WTC11 (cell line): ENCODE measurements at regions not wholly inside any gene's neighbourhood (a gene's known extent, or its start where the extent isn't known, plus 50 kb on each side); places are given as distances from the start of the nearest gene placed in this dataset.

Experiments
- ATAC-seq: fragments of 200-7000 bp; cut with Tn5 transposase; 2 replicates; pipeline ENCODE4 v1.10.0; 2021; ENCODE audit warnings: mild to moderate bottlenecking, moderate library complexity
- CTCF ChIA-PET: fragments of 300-600 bp; sonication (Branson Sonifier 250); formaldehyde crosslinking; loops from one replicate; lab custom pipeline; 2021; ENCODE audit warnings: antibody characterized with exemption; lab: Charles Lee
- POLR2A ChIA-PET: fragments of 350-600 bp; sonication (Branson Sonifier 250); formaldehyde crosslinking; loops from one replicate; lab custom pipeline; 2021; ENCODE audit warnings: antibody characterized with exemption; lab: Charles Lee
- DNase-seq: peaks from one replicate; pipeline ENCODE4 v3.0.0; 2021; ENCODE audit warnings: low spot score
- H3K27ac Mint-ChIP-seq: 2 replicates; pipeline ENCODE4 v1.8.0; 2021; ENCODE audit warnings: mixed read lengths
- H3K27me3 Mint-ChIP-seq: 2 replicates; pipeline ENCODE4 v1.8.0; 2021; ENCODE audit warnings: low read depth, mild to moderate bottlenecking, moderate library complexity, mixed read lengths
- H3K36me3 Mint-ChIP-seq: 2 replicates; pipeline ENCODE4 v1.8.0; 2021; ENCODE audit warnings: mixed read lengths
- H3K4me1 Mint-ChIP-seq: 2 replicates; pipeline ENCODE4 v1.8.0; 2022; ENCODE audit warnings: mixed read lengths
- H3K4me3 Mint-ChIP-seq: 2 replicates; pipeline ENCODE4 v1.8.0; 2021; ENCODE audit warnings: mild to moderate bottlenecking, moderate library complexity, mixed read lengths
- H3K9me3 Mint-ChIP-seq: 2 replicates; pipeline ENCODE4 v1.8.0; 2021; ENCODE audit warnings: mixed read lengths
- FOXK1 ChIP-seq: sonication (generic); formaldehyde crosslinking; IDR thresholded peaks from 2 replicates; pipeline ENCODE4 v1.8.0; 2022; ENCODE audit warnings: mild to moderate bottlenecking, moderate library complexity, missing genetic modification reagents
- HMGA2 ChIP-seq: fragments of 250-450 bp; sonication (Bioruptor Pico); IDR thresholded peaks from 2 replicates; pipeline ENCODE4 v1.4.0; 2021; ENCODE audit warnings: mild to moderate bottlenecking, moderate library complexity
- JUN ChIP-seq: sonication (generic); formaldehyde crosslinking; IDR thresholded peaks from 2 replicates; pipeline ENCODE4 v1.8.0; 2023; ENCODE audit warnings: mild to moderate bottlenecking, missing genetic modification reagents
- KAT7 ChIP-seq: sonication (generic); formaldehyde crosslinking; IDR thresholded peaks from 2 replicates; pipeline ENCODE4 v1.8.1; 2023; ENCODE audit warnings: missing genetic modification reagents, mild to moderate bottlenecking, borderline replicate concordance
- MXD4 ChIP-seq: fragments of 250-450 bp; sonication (Bioruptor Pico); IDR thresholded peaks from 2 replicates; pipeline ENCODE4 v1.8.0; 2021; ENCODE audit warnings: mild to moderate bottlenecking, moderate library complexity, borderline replicate concordance
- NFYB ChIP-seq: sonication (generic); formaldehyde crosslinking; conservative IDR thresholded peaks from 2 replicates; pipeline ENCODE4 v1.8.0; 2022; ENCODE audit warnings: low read depth, missing genetic modification reagents
- RORB ChIP-seq: fragments of 250-450 bp; sonication (Bioruptor Pico); IDR thresholded peaks from 2 replicates; pipeline ENCODE4 v1.9.0; 2021; ENCODE audit warnings: mild to moderate bottlenecking
- SMAD4 ChIP-seq: sonication (generic); formaldehyde crosslinking; IDR thresholded peaks from 2 replicates; pipeline ENCODE4 v1.8.0; 2022; ENCODE audit warnings: mild to moderate bottlenecking, missing genetic modification reagents
- TEAD1 ChIP-seq: sonication (generic); formaldehyde crosslinking; IDR thresholded peaks from 2 replicates; pipeline ENCODE4 v1.8.0; 2022; ENCODE audit warnings: mild to moderate bottlenecking, missing genetic modification reagents
- ZNF138 ChIP-seq: sonication (generic); formaldehyde crosslinking; conservative IDR thresholded peaks from 2 replicates; pipeline ENCODE4 v1.8.1; 2022; ENCODE audit warnings: mild to moderate bottlenecking, moderate library complexity, missing genetic modification reagents
- ZNF219 ChIP-seq: sonication (generic); formaldehyde crosslinking; IDR thresholded peaks from 2 replicates; pipeline ENCODE4 v1.8.0; 2023; ENCODE audit warnings: missing genetic modification reagents, mild to moderate bottlenecking, borderline replicate concordance
- ZNF232 ChIP-seq: sonication (generic); formaldehyde crosslinking; IDR thresholded peaks from 2 replicates; pipeline ENCODE4 v1.8.0; 2022; ENCODE audit warnings: mild to moderate bottlenecking, missing genetic modification reagents
- ZNF317 ChIP-seq: sonication (generic); formaldehyde crosslinking; IDR thresholded peaks from 2 replicates; pipeline ENCODE4 v1.8.1; 2023; ENCODE audit warnings: low read depth, mild to moderate bottlenecking, moderate library complexity, missing genetic modification reagents, borderline replicate concordance
- ZNF416 ChIP-seq: fragments of 250-450 bp; sonication (Bioruptor Pico); IDR thresholded peaks from 2 replicates; pipeline ENCODE4 v1.9.0; 2021; ENCODE audit warnings: mild to moderate bottlenecking, inconsistent platforms
- ZNF423 ChIP-seq: fragments of 250-450 bp; sonication (Bioruptor Pico); IDR thresholded peaks from 2 replicates; pipeline ENCODE4 v2.1.2; 2022; ENCODE audit warnings: mild to moderate bottlenecking, moderate library complexity
- TF ChIP-seq, protein P1 (sequence below): sonication (generic); formaldehyde crosslinking; conservative IDR thresholded peaks from 2 replicates; pipeline ENCODE4 v1.8.1; 2023; ENCODE audit warnings: mild to moderate bottlenecking, low read depth, missing genetic modification reagents, moderate library complexity
- TF ChIP-seq, protein P2 (sequence below): sonication (generic); formaldehyde crosslinking; IDR thresholded peaks from 2 replicates; pipeline ENCODE4 v1.8.1; 2022; ENCODE audit warnings: mild to moderate bottlenecking, moderate library complexity, missing genetic modification reagents
- TF ChIP-seq, protein P3 (sequence below): fragments of 250-450 bp; sonication (Bioruptor Pico); IDR thresholded peaks from 2 replicates; pipeline ENCODE4 v1.9.0; 2021; ENCODE audit warnings: mild to moderate bottlenecking
- TF ChIP-seq, protein P4 (sequence below): sonication (generic); formaldehyde crosslinking; IDR thresholded peaks from 2 replicates; pipeline ENCODE4 v1.8.1; 2022; ENCODE audit warnings: mild to moderate bottlenecking, missing genetic modification reagents, moderate library complexity, borderline replicate concordance
- TF ChIP-seq, protein P5 (sequence below): fragments of 250-450 bp; sonication (Bioruptor Pico); IDR thresholded peaks from 2 replicates; pipeline ENCODE4 v2.1.2; 2022; ENCODE audit warnings: mild to moderate bottlenecking, moderate library complexity
- TF ChIP-seq, protein P6 (sequence below): sonication (generic); formaldehyde crosslinking; IDR thresholded peaks from 2 replicates; pipeline ENCODE4 v1.8.1; 2023; ENCODE audit warnings: mild to moderate bottlenecking, missing genetic modification reagents, moderate library complexity
- TF ChIP-seq, protein P7 (sequence below): fragments of 250-450 bp; sonication (Bioruptor Pico); IDR thresholded peaks from 2 replicates; pipeline ENCODE4 v1.8.0; 2021; ENCODE audit warnings: mild to moderate bottlenecking
- TF ChIP-seq, protein P8 (sequence below): sonication (generic); formaldehyde crosslinking; IDR thresholded peaks from 2 replicates; pipeline ENCODE4 v1.8.0; 2022; ENCODE audit warnings: mild to moderate bottlenecking, missing genetic modification reagents

DNA sequence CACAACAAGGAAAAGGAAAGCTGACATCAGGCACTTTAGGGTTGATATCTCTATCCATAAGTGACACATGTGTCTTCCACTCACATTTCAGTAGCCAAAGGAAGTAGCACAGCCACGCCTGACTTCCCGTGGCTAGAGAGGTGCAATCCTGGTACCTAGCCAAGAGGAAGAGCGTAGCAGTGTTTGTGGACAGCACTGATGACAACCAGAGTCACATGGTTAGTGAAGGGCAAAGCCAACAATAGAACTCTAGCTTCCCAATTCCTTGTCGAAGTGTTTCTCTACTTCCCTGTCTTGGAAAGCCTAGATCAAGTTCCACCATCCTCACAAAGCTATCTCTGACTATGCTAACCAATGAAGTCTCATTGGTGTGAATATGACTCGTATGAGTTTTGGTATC lies 189.2 kb downstream of the RSL24D1 start (continued):
- TF ChIP-seq, protein P1, sequence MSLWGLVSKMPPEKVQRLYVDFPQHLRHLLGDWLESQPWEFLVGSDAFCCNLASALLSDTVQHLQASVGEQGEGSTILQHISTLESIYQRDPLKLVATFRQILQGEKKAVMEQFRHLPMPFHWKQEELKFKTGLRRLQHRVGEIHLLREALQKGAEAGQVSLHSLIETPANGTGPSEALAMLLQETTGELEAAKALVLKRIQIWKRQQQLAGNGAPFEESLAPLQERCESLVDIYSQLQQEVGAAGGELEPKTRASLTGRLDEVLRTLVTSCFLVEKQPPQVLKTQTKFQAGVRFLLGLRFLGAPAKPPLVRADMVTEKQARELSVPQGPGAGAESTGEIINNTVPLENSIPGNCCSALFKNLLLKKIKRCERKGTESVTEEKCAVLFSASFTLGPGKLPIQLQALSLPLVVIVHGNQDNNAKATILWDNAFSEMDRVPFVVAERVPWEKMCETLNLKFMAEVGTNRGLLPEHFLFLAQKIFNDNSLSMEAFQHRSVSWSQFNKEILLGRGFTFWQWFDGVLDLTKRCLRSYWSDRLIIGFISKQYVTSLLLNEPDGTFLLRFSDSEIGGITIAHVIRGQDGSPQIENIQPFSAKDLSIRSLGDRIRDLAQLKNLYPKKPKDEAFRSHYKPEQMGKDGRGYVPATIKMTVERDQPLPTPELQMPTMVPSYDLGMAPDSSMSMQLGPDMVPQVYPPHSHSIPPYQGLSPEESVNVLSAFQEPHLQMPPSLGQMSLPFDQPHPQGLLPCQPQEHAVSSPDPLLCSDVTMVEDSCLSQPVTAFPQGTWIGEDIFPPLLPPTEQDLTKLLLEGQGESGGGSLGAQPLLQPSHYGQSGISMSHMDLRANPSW (CRISPR knock-in tag) = no peak
- TF ChIP-seq ZNF232 (CRISPR knock-in tag) (no peak), RORB (CRISPR knock-in tag) (no peak), HMGA2 (CRISPR knock-in tag) (no peak), ZNF423 (CRISPR knock-in tag) (no peak)
- TF ChIP-seq, protein P2, sequence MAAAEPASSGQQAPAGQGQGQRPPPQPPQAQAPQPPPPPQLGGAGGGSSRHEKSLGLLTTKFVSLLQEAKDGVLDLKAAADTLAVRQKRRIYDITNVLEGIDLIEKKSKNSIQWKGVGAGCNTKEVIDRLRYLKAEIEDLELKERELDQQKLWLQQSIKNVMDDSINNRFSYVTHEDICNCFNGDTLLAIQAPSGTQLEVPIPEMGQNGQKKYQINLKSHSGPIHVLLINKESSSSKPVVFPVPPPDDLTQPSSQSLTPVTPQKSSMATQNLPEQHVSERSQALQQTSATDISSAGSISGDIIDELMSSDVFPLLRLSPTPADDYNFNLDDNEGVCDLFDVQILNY (CRISPR knock-in tag) = no peak

DNA sequence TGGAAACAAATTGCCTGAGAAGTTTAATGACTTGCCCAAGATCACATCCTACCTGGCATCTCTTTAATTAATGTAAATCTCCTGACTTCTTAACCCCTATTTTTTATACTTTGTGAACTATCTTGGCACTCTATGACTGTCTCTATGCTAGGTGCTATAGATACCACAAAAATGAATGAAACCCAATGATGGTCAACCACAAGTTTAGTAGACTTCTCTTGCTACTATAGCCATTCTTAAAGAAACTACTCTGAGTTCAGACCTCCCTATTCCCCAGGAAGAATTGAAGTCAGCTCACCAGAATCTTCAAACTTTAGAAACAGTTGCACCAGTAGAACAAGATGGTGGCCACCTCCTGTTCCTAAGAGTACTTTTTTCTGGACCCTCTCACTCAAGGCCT lies 191.1 kb downstream of the RSL24D1 start:
- no peaks in the 10 kb centered on the region for H3K27me3 Mint-ChIP-seq
- no peaks in the 10 kb centered on the region for H3K36me3 Mint-ChIP-seq
- CTCF ChIA-PET = no interaction called here
- no peak overlapping the region for H3K4me3 Mint-ChIP-seq
- DNase-seq (no peak), ATAC-seq (no peak)
- H3K9me3 Mint-ChIP-seq = no peaks in the 10 kb centered on the region
- H3K4me1 Mint-ChIP-seq = peaks cover 17% of the 10 kb centered on the region
- no peak overlapping the region for H3K27ac Mint-ChIP-seq
- POLR2A ChIA-PET = no interaction called here
- TF ChIP-seq, protein P3, sequence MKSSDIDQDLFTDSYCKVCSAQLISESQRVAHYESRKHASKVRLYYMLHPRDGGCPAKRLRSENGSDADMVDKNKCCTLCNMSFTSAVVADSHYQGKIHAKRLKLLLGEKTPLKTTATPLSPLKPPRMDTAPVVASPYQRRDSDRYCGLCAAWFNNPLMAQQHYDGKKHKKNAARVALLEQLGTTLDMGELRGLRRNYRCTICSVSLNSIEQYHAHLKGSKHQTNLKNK (CRISPR knock-in tag) = no peak
- TF ChIP-seq, protein P4, sequence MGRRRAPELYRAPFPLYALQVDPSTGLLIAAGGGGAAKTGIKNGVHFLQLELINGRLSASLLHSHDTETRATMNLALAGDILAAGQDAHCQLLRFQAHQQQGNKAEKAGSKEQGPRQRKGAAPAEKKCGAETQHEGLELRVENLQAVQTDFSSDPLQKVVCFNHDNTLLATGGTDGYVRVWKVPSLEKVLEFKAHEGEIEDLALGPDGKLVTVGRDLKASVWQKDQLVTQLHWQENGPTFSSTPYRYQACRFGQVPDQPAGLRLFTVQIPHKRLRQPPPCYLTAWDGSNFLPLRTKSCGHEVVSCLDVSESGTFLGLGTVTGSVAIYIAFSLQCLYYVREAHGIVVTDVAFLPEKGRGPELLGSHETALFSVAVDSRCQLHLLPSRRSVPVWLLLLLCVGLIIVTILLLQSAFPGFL (CRISPR knock-in tag) = no peak
- TF ChIP-seq KAT7 (no peak), JUN (CRISPR knock-in tag) (no peak), MXD4 (CRISPR knock-in tag) (no peak), NFYB (CRISPR knock-in tag) (no peak), ZNF317 (no peak)
- TF ChIP-seq, protein P5, sequence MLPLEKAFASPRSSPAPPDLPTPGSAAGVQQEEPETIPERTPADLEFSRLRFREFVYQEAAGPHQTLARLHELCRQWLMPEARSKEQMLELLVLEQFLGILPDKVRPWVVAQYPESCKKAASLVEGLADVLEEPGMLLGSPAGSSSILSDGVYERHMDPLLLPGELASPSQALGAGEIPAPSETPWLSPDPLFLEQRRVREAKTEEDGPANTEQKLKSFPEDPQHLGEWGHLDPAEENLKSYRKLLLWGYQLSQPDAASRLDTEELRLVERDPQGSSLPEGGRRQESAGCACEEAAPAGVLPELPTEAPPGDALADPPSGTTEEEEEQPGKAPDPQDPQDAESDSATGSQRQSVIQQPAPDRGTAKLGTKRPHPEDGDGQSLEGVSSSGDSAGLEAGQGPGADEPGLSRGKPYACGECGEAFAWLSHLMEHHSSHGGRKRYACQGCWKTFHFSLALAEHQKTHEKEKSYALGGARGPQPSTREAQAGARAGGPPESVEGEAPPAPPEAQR (CRISPR knock-in tag) = no peak
- TF ChIP-seq, protein P6, sequence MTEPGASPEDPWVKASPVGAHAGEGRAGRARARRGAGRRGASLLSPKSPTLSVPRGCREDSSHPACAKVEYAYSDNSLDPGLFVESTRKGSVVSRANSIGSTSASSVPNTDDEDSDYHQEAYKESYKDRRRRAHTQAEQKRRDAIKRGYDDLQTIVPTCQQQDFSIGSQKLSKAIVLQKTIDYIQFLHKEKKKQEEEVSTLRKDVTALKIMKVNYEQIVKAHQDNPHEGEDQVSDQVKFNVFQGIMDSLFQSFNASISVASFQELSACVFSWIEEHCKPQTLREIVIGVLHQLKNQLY = no peak

DNA sequence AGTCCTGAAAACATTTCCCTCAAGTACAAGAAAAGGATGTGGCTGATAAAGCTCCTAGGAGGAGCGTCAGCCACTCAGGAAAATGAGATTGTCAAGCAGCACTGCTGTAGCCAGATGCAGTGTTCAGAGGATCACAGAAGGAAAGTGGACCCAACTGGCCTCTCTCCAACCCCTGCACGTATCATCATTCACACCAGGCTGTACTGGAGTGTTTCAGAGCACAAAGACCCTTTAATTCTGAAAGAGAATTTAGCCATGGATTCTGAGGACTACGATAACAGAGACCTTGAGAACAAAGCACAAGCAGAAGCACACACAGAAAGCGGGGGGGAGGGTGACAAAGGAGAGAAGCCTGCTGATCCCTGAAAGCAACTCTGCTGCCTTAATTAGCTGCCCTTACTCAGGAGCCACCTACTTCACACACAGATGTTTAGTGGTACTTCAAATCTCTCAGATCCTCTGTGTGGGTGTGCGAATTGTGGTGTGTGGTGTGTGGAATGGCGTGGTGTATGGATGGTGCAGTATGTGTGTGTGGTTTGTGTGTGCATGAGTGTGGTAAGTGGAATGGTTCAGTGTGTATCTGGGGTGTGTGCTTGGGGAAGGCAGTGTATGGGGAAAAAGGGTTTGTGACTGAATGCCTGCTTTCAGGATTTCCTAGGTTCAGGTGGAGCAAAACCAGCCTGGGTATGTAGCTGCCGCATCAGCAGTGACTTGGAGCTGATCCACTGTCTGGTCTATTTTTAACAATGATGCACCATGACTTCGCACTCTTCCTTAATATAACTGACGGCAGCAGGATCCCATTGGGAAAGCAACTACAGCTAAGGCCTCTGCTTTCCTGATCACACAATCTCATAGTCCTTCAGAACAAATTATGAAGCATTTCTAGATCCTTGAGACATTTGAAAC lies 192.5 kb downstream of the RSL24D1 start:
- ChIA-PET POLR2A (no interaction called here), CTCF (interaction anchor here (1.0 kb wide), 1 partner anchor 1027 kb away, joined by 3 read pairs; no protein-coding TSS in a partner anchor)
- TF ChIP-seq ZNF219 (CRISPR knock-in tag) (no peak), ZNF416 (CRISPR knock-in tag) (no peak), SMAD4 (CRISPR knock-in tag) (no peak), ZNF232 (CRISPR knock-in tag) (no peak), ZNF138 (CRISPR knock-in tag) (no peak), TEAD1 (no peak), FOXK1 (no peak)
- TF ChIP-seq, protein P7, sequence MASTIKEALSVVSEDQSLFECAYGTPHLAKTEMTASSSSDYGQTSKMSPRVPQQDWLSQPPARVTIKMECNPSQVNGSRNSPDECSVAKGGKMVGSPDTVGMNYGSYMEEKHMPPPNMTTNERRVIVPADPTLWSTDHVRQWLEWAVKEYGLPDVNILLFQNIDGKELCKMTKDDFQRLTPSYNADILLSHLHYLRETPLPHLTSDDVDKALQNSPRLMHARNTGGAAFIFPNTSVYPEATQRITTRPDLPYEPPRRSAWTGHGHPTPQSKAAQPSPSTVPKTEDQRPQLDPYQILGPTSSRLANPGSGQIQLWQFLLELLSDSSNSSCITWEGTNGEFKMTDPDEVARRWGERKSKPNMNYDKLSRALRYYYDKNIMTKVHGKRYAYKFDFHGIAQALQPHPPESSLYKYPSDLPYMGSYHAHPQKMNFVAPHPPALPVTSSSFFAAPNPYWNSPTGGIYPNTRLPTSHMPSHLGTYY (CRISPR knock-in tag) = no peak
- TF ChIP-seq, protein P8, sequence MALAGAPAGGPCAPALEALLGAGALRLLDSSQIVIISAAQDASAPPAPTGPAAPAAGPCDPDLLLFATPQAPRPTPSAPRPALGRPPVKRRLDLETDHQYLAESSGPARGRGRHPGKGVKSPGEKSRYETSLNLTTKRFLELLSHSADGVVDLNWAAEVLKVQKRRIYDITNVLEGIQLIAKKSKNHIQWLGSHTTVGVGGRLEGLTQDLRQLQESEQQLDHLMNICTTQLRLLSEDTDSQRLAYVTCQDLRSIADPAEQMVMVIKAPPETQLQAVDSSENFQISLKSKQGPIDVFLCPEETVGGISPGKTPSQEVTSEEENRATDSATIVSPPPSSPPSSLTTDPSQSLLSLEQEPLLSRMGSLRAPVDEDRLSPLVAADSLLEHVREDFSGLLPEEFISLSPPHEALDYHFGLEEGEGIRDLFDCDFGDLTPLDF (CRISPR knock-in tag) = no peak
- no peaks in the 10 kb centered on the region for H3K9me3 Mint-ChIP-seq
- no peak for DNase-seq
- H3K27me3 Mint-ChIP-seq = no peaks in the 10 kb centered on the region; the same call in 1 of the 2 replicates
- no peak overlapping the region for H3K4me3 Mint-ChIP-seq
- peaks cover 17% of the 10 kb centered on the region for H3K4me1 Mint-ChIP-seq
- H3K27ac Mint-ChIP-seq = no peak overlapping the region
- no peak; the same call in 1 of the 2 replicates for ATAC-seq
- H3K36me3 Mint-ChIP-seq = no peaks in the 10 kb centered on the region
